ENCODE measurements at regions not wholly inside any gene's neighbourhood (a gene's known extent, or its start where the extent isn't known, plus 50 kb on each side); places are given as distances from the start of the nearest gene placed in this dataset.

GRCh38 chr6:131336596-131336995, 201.3 kb downstream of the AKAP7 start:
- Histone ChIP-seq H2AFZ (no peak overlapping the region), H3K4me3 (no peak overlapping the region), H3K27ac (ENCODE audit: low read depth) (0 out of 2 replicates have a peak overlapping the region, but pooled peaks have one; percentile 21), H3K36me3 (ENCODE audit: insufficient read depth) (no peaks in the 10 kb centered on the region; the same call in 1 of the 2 replicates), H3K9me2 (ENCODE audit: insufficient read depth) (peaks cover 2% of the 10 kb centered on the region; the same call in 1 of the 2 replicates), H3K4me2 (no peak overlapping the region), H3K4me1 (ENCODE audit: insufficient read depth) (no peaks in the 10 kb centered on the region), H3F3A (replicated peaks; ENCODE audit: low read depth) (no peaks in the 10 kb centered on the region), H3K27me3 (ENCODE audit: insufficient read depth) (no peaks in the 10 kb centered on the region), H3K79me2 (replicated peaks; ENCODE audit: insufficient read depth) (no peaks in the 10 kb centered on the region), H4K20me1 (replicated peaks; ENCODE audit: insufficient read depth) (no peaks in the 10 kb centered on the region)
- ATAC-seq (no peak), DNase-seq (ENCODE audit: low spot score) (no peak)
- Mint-ChIP-seq H3K4me1 (peaks cover 13% of the 10 kb centered on the region), H3K9me3 (peaks cover 24% of the 10 kb centered on the region), H3K27ac (no peak overlapping the region), H3K27me3 (ENCODE audit: insufficient read depth, low read depth, poor library complexity) (no peaks in the 10 kb centered on the region), H3K4me3 (no peak overlapping the region), H3K36me3 (ENCODE audit: low read depth) (peaks cover 41% of the 10 kb centered on the region)
- TF ChIP-seq ZNF331 (CRISPR knock-in tag; IDR thresholded peaks at IDR 0.05; ENCODE audit: low read depth) (no peak), EZH2phosphoT487 (IDR thresholded peaks at IDR 0.05; ENCODE audit: unreplicated experiment) (no peak), ETS1 (IDR thresholded peaks at IDR 0.05) (no peak), STAT1 (IDR thresholded peaks at IDR 0.05; ENCODE audit: unreplicated experiment) (no peak), ZNF462 (CRISPR knock-in tag; IDR thresholded peaks at IDR 0.05) (no peak), EZH2 (IDR thresholded peaks at IDR 0.05; ENCODE audit: low read depth, unreplicated experiment) (no peak), POLR2AphosphoS5 (IDR thresholded peaks at IDR 0.05; ENCODE audit: low read depth) (no peak), CTCF (conservative IDR thresholded peaks at IDR 0.05; ENCODE audit: low read depth in 2 of 2) (no peak), JUNB (IDR thresholded peaks at IDR 0.05; ENCODE audit: unreplicated experiment) (no peak), NANOG (IDR thresholded peaks at IDR 0.05; ENCODE audit: borderline replicate concordance) (no peak), REST (IDR thresholded peaks at IDR 0.05; ENCODE audit: unreplicated experiment) (no peak), ZNF114 (CRISPR knock-in tag; IDR thresholded peaks at IDR 0.05) (no peak), CREB1 (CRISPR knock-in tag; IDR thresholded peaks at IDR 0.05; ENCODE audit: low read depth) (no peak)

Measured in GM23338 (cell line).